ENCODE measurements at regions not wholly inside any gene's neighbourhood (a gene's known extent, or its start where the extent isn't known, plus 50 kb on each side); places are given as distances from the start of the nearest gene placed in this dataset.

DNA sequence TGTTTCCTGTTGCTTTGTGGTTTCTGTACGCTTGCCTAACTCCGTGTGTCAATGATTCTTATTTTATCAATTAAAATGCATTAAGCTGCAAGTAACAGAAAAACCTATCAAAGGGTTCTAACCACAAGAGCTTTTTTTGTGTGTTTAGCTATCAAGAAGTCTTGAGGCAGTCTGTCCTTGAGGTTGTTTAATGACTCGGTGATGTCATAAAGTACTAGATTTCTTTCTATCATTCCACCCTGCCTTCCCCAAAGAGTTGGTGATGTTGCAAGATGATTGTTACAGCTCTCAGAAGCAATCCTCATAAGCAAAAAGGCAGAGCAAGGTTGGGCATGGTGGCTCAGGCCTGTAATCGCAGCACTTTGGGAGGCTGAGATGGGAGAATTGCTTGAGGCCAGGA is 51.9 kb upstream of the SPTBN1 start:
- Mint-ChIP-seq H3K9me3 (no peaks in the 10 kb centered on the region), H3K27me3 (ENCODE audit: insufficient read depth, low read depth, poor library complexity) (no peaks in the 10 kb centered on the region), H3K4me3 (no peak overlapping the region), H3K36me3 (ENCODE audit: low read depth) (no peaks in the 10 kb centered on the region), H3K4me1 (no peaks in the 10 kb centered on the region), H3K27ac (no peak overlapping the region)
- H3K36me3 ChIP-seq (ENCODE audit: insufficient read depth): no peaks in the 10 kb centered on the region
- 0 out of 2 replicates have a peak, but pooled peaks cover 3% of the 10 kb centered on the region for H4K20me1 ChIP-seq (replicated peaks; ENCODE audit: insufficient read depth)
- no peaks in the 10 kb centered on the region for H3K9me2 ChIP-seq (ENCODE audit: insufficient read depth)
- H3K79me2 ChIP-seq (replicated peaks; ENCODE audit: insufficient read depth): no peaks in the 10 kb centered on the region
- H2AFZ ChIP-seq: no peak overlapping the region
- H3K27ac ChIP-seq (ENCODE audit: low read depth): no peak overlapping the region
- H3K4me1 ChIP-seq (ENCODE audit: insufficient read depth): no peaks in the 10 kb centered on the region
- no peaks in the 10 kb centered on the region for H3K27me3 ChIP-seq (ENCODE audit: insufficient read depth)
- H3K4me3 ChIP-seq: no peak overlapping the region
- H3F3A ChIP-seq (replicated peaks; ENCODE audit: low read depth): no peaks in the 10 kb centered on the region
- ATAC-seq (no peak), DNase-seq (ENCODE audit: low spot score) (no peak)
- no peak overlapping the region for H3K4me2 ChIP-seq
- TF ChIP-seq EZH2 (IDR thresholded peaks at IDR 0.05; ENCODE audit: low read depth, unreplicated experiment): no peak
- no peak for TF ChIP-seq STAT1 (IDR thresholded peaks at IDR 0.05; ENCODE audit: unreplicated experiment)
- TF ChIP-seq REST (IDR thresholded peaks at IDR 0.05; ENCODE audit: unreplicated experiment): no peak
- no peak for TF ChIP-seq ZNF114 (CRISPR knock-in tag; IDR thresholded peaks at IDR 0.05)
- TF ChIP-seq ZNF331 (CRISPR knock-in tag; IDR thresholded peaks at IDR 0.05; ENCODE audit: low read depth): no peak
- no peak for TF ChIP-seq POLR2AphosphoS5 (IDR thresholded peaks at IDR 0.05; ENCODE audit: low read depth)
- TF ChIP-seq CREB1 (CRISPR knock-in tag; IDR thresholded peaks at IDR 0.05; ENCODE audit: low read depth): no peak
- no peak for TF ChIP-seq CTCF (conservative IDR thresholded peaks at IDR 0.05; ENCODE audit: low read depth in 2 of 2)
- TF ChIP-seq JUNB (IDR thresholded peaks at IDR 0.05; ENCODE audit: unreplicated experiment): no peak
- TF ChIP-seq, protein P1, sequence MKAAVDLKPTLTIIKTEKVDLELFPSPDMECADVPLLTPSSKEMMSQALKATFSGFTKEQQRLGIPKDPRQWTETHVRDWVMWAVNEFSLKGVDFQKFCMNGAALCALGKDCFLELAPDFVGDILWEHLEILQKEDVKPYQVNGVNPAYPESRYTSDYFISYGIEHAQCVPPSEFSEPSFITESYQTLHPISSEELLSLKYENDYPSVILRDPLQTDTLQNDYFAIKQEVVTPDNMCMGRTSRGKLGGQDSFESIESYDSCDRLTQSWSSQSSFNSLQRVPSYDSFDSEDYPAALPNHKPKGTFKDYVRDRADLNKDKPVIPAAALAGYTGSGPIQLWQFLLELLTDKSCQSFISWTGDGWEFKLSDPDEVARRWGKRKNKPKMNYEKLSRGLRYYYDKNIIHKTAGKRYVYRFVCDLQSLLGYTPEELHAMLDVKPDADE (IDR thresholded peaks at IDR 0.05): no peak
- no peak for TF ChIP-seq NANOG (IDR thresholded peaks at IDR 0.05; ENCODE audit: borderline replicate concordance)
- TF ChIP-seq ZNF462 (CRISPR knock-in tag; IDR thresholded peaks at IDR 0.05): no peak
- TF ChIP-seq EZH2phosphoT487 (IDR thresholded peaks at IDR 0.05; ENCODE audit: unreplicated experiment): no peak
